Brain microvascular endothelial cell (primary cell): ENCODE measurements at regions not wholly inside any gene's neighbourhood (a gene's known extent, or its start where the extent isn't known, plus 50 kb on each side); places are given as distances from the start of the nearest gene placed in this dataset.

Experiments used
- DNase-seq: peaks from one replicate; pipeline ENCODE4 v3.0.0-alpha.2; 2020
- H3K27ac ChIP-seq: fragments of 250-450 bp; sonication (Bioruptor Pico); 2 replicates; pipeline ENCODE4 v1.5.1; 2020; ENCODE audit warnings: mild to moderate bottlenecking, moderate library complexity
- H3K27me3 ChIP-seq: fragments of 250-450 bp; sonication (Bioruptor Pico); replicated peaks from 2 replicates; pipeline ENCODE4 v1.5.1; 2020; ENCODE audit warnings: mild to moderate bottlenecking
- H3K36me3 ChIP-seq: fragments of 250-450 bp; sonication (Bioruptor Pico); replicated peaks from 2 replicates; pipeline ENCODE4 v1.5.1; 2020; ENCODE audit warnings: mild to moderate bottlenecking
- H3K4me3 ChIP-seq: 2 replicates; pipeline ENCODE4 v1.5.1; 2011; ENCODE audit warnings: low read depth, mild to moderate bottlenecking, control low read depth, low read length, moderate library complexity
- in situ Hi-C: cut with HindIII; loops from 2 replicates; pipeline ENCODE4 v1.10.0; 2017; ENCODE audit warnings: low sequenced_read_pairs, low pct_ligation_motif_present
- TF ChIP-seq, protein P1 (sequence below): IDR thresholded peaks from 2 replicates; pipeline ENCODE4 v1.5.1; 2011; ENCODE audit warnings: low read depth, mild to moderate bottlenecking, moderate library complexity, low read length, control low read depth, inconsistent platforms; ENCODE audit errors: missing control alignments

DNA sequence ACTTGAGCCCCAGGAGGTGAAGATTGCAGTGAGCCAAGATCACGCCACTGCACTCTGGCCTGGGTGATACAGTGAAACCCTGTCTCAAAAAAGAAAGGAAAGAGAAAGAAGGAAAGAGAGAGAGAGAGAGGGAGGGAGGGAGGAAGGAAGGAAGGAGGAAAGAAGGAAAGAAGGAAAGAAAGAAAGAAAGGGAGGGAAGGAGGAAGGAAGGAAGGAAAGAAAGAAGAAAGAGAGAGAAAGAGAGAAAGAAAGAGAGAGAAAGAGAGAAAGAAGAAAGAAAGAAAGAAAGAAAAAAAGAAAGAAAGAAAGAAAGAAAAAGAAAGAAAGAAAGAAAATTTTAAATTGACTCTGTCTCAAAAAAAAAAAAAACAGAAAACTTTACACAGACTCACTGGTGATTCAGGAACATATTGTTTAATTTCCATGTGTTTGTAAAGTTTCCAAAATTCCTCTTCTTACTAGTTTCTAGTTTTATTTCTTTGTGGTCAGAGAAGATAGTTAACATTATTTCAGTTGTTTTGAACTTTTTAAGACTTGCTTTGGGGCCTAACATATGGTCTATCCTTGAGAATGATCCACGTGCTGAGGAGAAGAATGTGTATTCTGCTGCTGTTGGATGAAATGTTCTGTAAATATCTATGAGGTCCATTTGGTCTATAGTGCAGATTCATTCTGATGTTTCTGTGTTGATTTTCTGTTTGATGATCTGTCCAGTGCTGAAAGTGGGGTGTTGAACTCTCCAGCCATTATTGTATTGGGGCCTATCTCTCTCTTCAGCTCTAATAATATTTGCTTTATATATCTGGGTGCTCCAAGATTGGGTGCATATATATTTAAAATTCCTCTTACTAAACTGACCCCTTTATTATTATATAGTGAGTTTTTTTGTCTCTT, 204.4 kb upstream of the SERP2 start:
- Histone ChIP-seq H3K4me3 (no peak overlapping the region), H3K27ac (no peak overlapping the region), H3K27me3 (no peaks in the 10 kb centered on the region), H3K36me3 (no peaks in the 10 kb centered on the region)
- TF ChIP-seq, protein P1, sequence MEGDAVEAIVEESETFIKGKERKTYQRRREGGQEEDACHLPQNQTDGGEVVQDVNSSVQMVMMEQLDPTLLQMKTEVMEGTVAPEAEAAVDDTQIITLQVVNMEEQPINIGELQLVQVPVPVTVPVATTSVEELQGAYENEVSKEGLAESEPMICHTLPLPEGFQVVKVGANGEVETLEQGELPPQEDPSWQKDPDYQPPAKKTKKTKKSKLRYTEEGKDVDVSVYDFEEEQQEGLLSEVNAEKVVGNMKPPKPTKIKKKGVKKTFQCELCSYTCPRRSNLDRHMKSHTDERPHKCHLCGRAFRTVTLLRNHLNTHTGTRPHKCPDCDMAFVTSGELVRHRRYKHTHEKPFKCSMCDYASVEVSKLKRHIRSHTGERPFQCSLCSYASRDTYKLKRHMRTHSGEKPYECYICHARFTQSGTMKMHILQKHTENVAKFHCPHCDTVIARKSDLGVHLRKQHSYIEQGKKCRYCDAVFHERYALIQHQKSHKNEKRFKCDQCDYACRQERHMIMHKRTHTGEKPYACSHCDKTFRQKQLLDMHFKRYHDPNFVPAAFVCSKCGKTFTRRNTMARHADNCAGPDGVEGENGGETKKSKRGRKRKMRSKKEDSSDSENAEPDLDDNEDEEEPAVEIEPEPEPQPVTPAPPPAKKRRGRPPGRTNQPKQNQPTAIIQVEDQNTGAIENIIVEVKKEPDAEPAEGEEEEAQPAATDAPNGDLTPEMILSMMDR: no peak
- no peak for DNase-seq
- in situ Hi-C loops: no loop called here

DNA sequence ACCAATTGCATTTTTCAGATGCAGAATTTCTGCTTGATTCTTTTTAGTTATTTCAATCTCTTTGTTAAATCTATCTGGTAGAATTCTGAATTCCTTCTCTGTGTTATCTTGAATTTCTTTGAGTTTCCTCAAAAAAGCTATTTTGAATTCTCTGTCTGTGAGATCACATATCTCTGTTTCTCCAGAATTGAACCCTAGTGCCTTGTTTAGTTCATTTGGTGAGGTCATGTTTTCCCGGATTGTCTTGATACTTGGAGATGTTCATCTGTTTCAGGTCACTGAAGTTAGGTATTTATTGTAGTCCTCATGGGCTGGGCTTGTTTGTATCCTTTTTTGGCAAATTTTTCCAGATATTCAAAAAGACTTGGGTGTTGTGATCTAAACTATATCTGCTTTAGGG, 202.9 kb upstream of the SERP2 start:
- H3K27me3 ChIP-seq: no peaks in the 10 kb centered on the region
- H3K4me3 ChIP-seq: no peak overlapping the region
- no peaks in the 10 kb centered on the region for H3K36me3 ChIP-seq
- H3K27ac ChIP-seq: no peak overlapping the region
- TF ChIP-seq, protein P1: no peak
- in situ Hi-C loops: no loop called here
- no peak for DNase-seq

DNA sequence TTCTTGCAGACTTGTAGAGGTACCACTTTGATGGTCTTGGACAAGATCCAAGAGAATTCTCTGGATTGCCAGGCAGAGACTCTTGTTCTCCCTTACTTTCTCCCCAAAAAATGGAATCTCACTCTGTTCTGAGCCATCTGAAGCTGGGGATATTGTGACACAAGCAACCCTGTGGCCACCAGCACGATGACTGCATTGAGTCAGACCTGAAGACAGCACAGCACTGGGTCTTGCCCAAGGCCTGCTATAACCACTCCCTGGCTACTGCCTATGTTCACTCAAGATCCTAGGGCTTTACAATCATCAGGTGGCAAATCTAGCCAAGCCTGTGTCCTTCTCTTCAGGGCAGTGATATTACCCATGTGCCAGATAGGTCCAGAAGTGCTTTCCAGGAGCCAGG, 202.5 kb upstream of the SERP2 start:
- no peaks in the 10 kb centered on the region for H3K36me3 ChIP-seq
- in situ Hi-C loops: no loop called here
- H3K27me3 ChIP-seq: no peaks in the 10 kb centered on the region
- no peak overlapping the region for H3K4me3 ChIP-seq
- H3K27ac ChIP-seq: no peak overlapping the region
- TF ChIP-seq, protein P1: no peak
- DNase-seq: no peak

DNA sequence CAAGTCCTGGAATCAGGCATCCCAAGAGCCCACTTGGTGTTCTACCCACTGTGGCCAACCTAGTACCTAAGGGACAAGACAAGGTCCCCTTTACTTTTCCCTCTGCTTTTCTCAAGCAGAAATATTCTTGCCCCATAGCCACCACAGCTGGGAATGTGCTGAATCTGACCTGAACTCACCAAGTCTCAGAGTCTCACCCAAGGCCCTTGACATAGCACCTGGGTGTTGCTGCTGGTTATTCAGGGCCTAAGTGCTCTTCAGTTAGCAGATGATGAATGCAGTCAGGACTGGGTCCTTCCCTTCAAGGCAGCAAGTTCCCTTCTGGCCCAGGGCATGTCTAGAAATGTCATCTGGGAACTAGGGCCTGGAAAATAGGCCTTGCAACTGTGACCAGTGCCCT, 201.8 kb upstream of the SERP2 start:
- TF ChIP-seq, protein P1: no peak
- Histone ChIP-seq H3K36me3 (no peaks in the 10 kb centered on the region), H3K27me3 (no peaks in the 10 kb centered on the region), H3K27ac (no peak overlapping the region), H3K4me3 (no peak overlapping the region)
- in situ Hi-C loops: no loop called here
- no peak for DNase-seq

DNA sequence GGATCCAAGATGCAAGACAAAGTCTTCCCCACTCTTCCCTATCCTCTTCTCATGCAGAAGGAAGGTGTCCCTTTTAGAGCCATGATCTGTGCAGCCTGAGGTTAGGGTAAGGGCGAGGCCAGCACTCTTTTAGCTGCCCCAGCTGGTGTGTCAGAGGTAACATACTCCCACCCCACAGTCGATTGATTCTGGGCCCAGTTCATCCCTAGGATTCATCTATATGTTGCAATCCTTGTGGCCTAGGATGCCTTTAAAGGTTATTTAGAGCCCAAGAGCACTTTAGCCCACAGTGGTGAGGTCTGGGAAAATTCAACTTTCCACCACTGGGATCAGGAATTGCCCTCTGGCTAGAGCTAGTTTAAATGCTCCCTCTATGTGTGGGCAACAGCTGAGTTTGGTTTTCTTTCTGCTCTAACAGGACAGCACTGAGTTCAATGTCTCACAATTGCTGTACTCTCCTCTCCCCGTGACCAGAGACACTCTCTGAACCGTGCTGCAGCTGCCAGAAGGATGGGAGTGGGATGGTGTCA, 201.3 kb upstream of the SERP2 start:
- Histone ChIP-seq H3K27me3 (no peaks in the 10 kb centered on the region), H3K4me3 (no peak overlapping the region), H3K36me3 (no peaks in the 10 kb centered on the region), H3K27ac (no peak overlapping the region)
- TF ChIP-seq, protein P1: no peak
- DNase-seq: no peak
- in situ Hi-C loops: no loop called here
